HG02798 (cell line): ENCODE measurements at regions not wholly inside any gene's neighbourhood (a gene's known extent, or its start where the extent isn't known, plus 50 kb on each side); places are given as distances from the start of the nearest gene placed in this dataset.
A peak's percentile ranks its signal among the peaks of the same experiment; 100 is the strongest.
"Not testable (repeated sequence)": the region's sequence is repeated elsewhere in the genome, so short reads cannot be mapped to it uniquely, and the experiment has no call there.

Experiments used
- ATAC-seq: cut with Tn5 transposase; IDR thresholded peaks from one replicate; pipeline ENCODE4 v1.9.1; 2021; ENCODE audit warnings: mild to moderate bottlenecking; ENCODE audit not compliant: unreplicated experiment, poor library complexity

- peak; percentile 100 for ATAC-seq
These were observed 231.7 kb upstream of the SERP2 start for GRCh38 chr13:44141725-44142539.

- ATAC-seq = no peak
These were observed 231.1 kb upstream of the SERP2 start for GRCh38 chr13:44142540-44142867.

- ATAC-seq = no peak
These were observed 230.5 kb upstream of the SERP2 start for GRCh38 chr13:44142941-44143665.

- ATAC-seq = no peak
These were observed 227.5 kb upstream of the SERP2 start for GRCh38 chr13:44146138-44146537.

- no peak for ATAC-seq
These were observed 226.4 kb upstream of the SERP2 start for GRCh38 chr13:44147233-44147632.

- no peak for ATAC-seq
These were observed 226.0 kb upstream of the SERP2 start for GRCh38 chr13:44147648-44148047.

GRCh38 chr13:44148159-44148914, 225.3 kb upstream of the SERP2 start:
- ATAC-seq = no peak

GRCh38 chr13:44149231-44149630, 224.4 kb upstream of the SERP2 start:
- not testable (repeated sequence) for ATAC-seq

GRCh38 chr13:44149821-44150220, 223.8 kb upstream of the SERP2 start:
- no peak for ATAC-seq

GRCh38 chr13:44151474-44151873, 222.2 kb upstream of the SERP2 start:
- ATAC-seq = no peak

GRCh38 chr13:44153496-44153895, 220.1 kb upstream of the SERP2 start:
- no peak for ATAC-seq

- ATAC-seq = no peak
These were observed 218.0 kb upstream of the SERP2 start for GRCh38 chr13:44155422-44156293.

- no peak for ATAC-seq
These were observed 217.3 kb upstream of the SERP2 start for GRCh38 chr13:44156294-44156658.

GRCh38 chr13:44157606-44158005, 216.0 kb upstream of the SERP2 start:
- no peak for ATAC-seq

- ATAC-seq = no peak
These were observed 215.5 kb upstream of the SERP2 start for GRCh38 chr13:44158098-44158521.

- no peak for ATAC-seq
These were observed 214.6 kb upstream of the SERP2 start for GRCh38 chr13:44158881-44159632.

- no peak for ATAC-seq
These were observed 213.9 kb upstream of the SERP2 start for GRCh38 chr13:44159633-44160279.

- no peak for ATAC-seq
These were observed 212.9 kb upstream of the SERP2 start for GRCh38 chr13:44160591-44161191.

- ATAC-seq = no peak
These were observed 210.5 kb upstream of the SERP2 start for GRCh38 chr13:44163108-44163507.
